Left ventricle myocardium inferior (tissue), 1 donor: ENCODE measurements at regions not wholly inside any gene's neighbourhood (a gene's known extent, or its start where the extent isn't known, plus 50 kb on each side); places are given as distances from the start of the nearest gene placed in this dataset.

Experiments
- DNase-seq: peaks from one replicate; pipeline ENCODE4 v3.0.0-alpha.2; 2020
- H3K27ac ChIP-seq: fragments of 200-600 bp; replicated peaks from 2 replicates; pipeline ENCODE4 v1.8.0; 2021
- H3K27me3 ChIP-seq: fragments of 200-600 bp; 2 replicates; pipeline ENCODE4 v1.8.0; 2021; ENCODE audit warnings: low read depth
- H3K36me3 ChIP-seq: fragments of 200-600 bp; 2 replicates; pipeline ENCODE4 v1.8.0; 2021
- H3K4me1 ChIP-seq: fragments of 200-600 bp; 2 replicates; pipeline ENCODE4 v1.8.0; 2021
- H3K4me3 ChIP-seq: fragments of 200-600 bp; 2 replicates; pipeline ENCODE4 v1.8.0; 2021; ENCODE audit warnings: mild to moderate bottlenecking, moderate library complexity
- H3K9me3 ChIP-seq: fragments of 200-600 bp; replicated peaks from 2 replicates; pipeline ENCODE4 v1.8.0; 2021
- intact Hi-C: fragments of 100-400 bp; cut with micrococcal nuclease; formaldehyde crosslinking; loops from one replicate; pipeline ENCODE4 v1.11.0; 2022
- TF ChIP-seq, protein P1 (sequence below): fragments of 200-600 bp; IDR thresholded peaks from 2 replicates; pipeline ENCODE4 v1.8.0; 2021; ENCODE audit warnings: antibody characterized with exemption, mild to moderate bottlenecking, borderline replicate concordance
- donor health status: DM: no; HTN: yes; CAD: no; lungs with severe emphysema.

DNA sequence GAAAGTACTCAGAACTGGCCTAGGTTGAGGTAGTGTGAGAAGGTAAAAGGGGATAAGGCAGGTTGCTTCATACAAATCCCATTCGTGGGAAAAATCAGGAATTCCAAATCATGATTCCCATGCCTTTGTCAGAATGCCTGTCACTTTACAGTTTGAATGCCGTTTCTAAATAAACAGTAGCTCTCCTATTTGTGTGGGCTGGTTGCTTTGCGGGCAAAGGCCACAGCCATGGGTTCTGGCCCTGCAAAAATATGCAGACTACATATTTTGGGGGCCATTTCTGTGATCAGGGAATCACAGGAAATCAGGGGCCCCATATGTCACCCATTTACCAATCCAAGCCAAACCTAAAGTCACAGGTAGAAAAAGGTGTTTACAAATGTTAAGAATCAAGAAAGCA, 161.3 kb upstream of the BMP4 start:
- intact Hi-C loops: no loop called here
- Histone ChIP-seq H3K27me3 (no peaks in the 10 kb centered on the region), H3K4me1 (peaks cover 10% of the 10 kb centered on the region), H3K9me3 (no peaks in the 10 kb centered on the region), H3K4me3 (no peak overlapping the region), H3K36me3 (no peaks in the 10 kb centered on the region), H3K27ac (no peak overlapping the region)
- DNase-seq: no peak
- TF ChIP-seq, protein P1, sequence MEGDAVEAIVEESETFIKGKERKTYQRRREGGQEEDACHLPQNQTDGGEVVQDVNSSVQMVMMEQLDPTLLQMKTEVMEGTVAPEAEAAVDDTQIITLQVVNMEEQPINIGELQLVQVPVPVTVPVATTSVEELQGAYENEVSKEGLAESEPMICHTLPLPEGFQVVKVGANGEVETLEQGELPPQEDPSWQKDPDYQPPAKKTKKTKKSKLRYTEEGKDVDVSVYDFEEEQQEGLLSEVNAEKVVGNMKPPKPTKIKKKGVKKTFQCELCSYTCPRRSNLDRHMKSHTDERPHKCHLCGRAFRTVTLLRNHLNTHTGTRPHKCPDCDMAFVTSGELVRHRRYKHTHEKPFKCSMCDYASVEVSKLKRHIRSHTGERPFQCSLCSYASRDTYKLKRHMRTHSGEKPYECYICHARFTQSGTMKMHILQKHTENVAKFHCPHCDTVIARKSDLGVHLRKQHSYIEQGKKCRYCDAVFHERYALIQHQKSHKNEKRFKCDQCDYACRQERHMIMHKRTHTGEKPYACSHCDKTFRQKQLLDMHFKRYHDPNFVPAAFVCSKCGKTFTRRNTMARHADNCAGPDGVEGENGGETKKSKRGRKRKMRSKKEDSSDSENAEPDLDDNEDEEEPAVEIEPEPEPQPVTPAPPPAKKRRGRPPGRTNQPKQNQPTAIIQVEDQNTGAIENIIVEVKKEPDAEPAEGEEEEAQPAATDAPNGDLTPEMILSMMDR: no peak

DNA sequence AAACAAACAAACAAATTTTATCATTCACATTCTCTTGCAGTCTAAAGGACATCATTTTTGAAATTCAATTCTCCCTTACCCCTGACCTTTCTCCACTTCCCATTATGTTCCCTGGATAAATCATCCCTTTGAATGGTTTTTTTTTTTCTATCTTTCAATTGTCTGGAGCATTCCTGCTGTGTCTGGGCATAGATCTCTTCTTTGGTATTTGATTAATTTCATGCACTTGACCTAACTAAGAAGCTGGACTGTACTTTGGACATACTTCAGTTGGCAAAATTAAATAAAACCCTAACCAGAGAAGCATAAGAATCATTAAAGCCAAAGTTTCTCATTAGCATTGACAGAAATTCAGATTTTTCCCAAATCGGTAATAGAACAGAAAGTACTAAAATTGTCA, 163.6 kb upstream of the BMP4 start:
- Histone ChIP-seq H3K4me1 (peaks cover 8% of the 10 kb centered on the region), H3K9me3 (no peaks in the 10 kb centered on the region), H3K4me3 (no peak overlapping the region), H3K36me3 (no peaks in the 10 kb centered on the region), H3K27me3 (no peaks in the 10 kb centered on the region), H3K27ac (no peak overlapping the region)
- TF ChIP-seq, protein P1: no peak
- intact Hi-C loops: no loop called here
- no peak for DNase-seq

- Histone ChIP-seq H3K27ac (no peak overlapping the region), H3K27me3 (no peaks in the 10 kb centered on the region), H3K4me1 (peaks cover 7% of the 10 kb centered on the region), H3K36me3 (no peaks in the 10 kb centered on the region), H3K4me3 (no peak overlapping the region), H3K9me3 (no peaks in the 10 kb centered on the region)
- intact Hi-C loops: no loop called here
- TF ChIP-seq, protein P1: no peak
- DNase-seq: no peak
Measured at GRCh38 chr14:54121466-54122027, 164.9 kb upstream of the BMP4 start.

GRCh38 chr14:54123841-54124240, 167.2 kb upstream of the BMP4 start:
- Histone ChIP-seq H3K9me3 (no peaks in the 10 kb centered on the region), H3K36me3 (no peaks in the 10 kb centered on the region), H3K4me1 (no peaks in the 10 kb centered on the region), H3K27me3 (no peaks in the 10 kb centered on the region), H3K27ac (no peak overlapping the region), H3K4me3 (no peak overlapping the region)
- DNase-seq: no peak
- intact Hi-C loops: no loop called here
- TF ChIP-seq, protein P1: no peak

- intact Hi-C loops: no loop called here
- Histone ChIP-seq H3K36me3 (no peaks in the 10 kb centered on the region), H3K27me3 (no peaks in the 10 kb centered on the region), H3K4me1 (no peaks in the 10 kb centered on the region), H3K4me3 (no peak overlapping the region), H3K9me3 (no peaks in the 10 kb centered on the region), H3K27ac (no peak overlapping the region)
- TF ChIP-seq, protein P1: no peak
- no peak for DNase-seq
Measured at GRCh38 chr14:54125109-54125508, 168.5 kb upstream of the BMP4 start.
